ENCODE measurements at regions not wholly inside any gene's neighbourhood (a gene's known extent, or its start where the extent isn't known, plus 50 kb on each side); places are given as distances from the start of the nearest gene placed in this dataset.

DNA sequence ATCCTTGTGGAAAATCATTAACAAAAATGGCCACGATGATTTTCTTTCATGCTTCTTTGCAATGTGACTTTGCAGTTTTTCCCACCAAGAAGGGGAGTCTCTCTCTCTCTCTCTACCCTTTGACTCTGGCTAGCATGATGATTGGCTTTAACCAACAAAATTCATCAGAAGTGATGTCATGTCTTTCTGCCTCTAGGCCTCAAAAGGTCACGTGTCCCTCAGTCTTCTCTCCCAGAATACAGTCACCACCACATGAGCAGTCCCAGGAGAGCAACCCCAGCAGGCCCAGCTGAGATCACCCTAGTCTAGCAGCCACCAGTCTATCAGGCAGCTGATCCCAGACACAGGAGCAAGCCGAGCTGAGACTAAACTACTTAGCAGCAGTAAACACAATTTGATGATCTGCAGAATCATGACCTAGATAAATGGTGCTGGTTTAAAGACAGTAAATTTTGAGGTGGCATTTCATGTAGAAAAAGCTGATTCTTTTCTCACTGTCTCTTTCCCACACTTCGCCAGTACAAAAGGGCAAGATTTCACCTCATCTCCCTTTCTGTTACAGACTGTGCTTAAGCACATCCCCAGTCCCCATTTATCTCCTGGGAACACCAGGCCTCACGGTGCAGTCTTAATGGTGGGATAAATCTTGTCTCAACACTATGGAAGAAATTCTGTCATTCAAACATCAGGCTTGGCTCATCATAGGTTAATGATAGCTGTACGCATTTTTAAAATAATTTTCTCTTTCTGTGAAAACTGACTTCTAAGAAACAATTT, 132.7 kb downstream of the SCG2 start:
- WGBS (ENCODE audit: insufficient coverage), result 56% methylated on average over 3 of the region's 6 CpGs
- CTCF ChIA-PET, result no interaction called here
- Histone ChIP-seq H3K4me1 (ENCODE audit: control insufficient read depth in 2 of 2, insufficient read depth in 2 of 2, low read length in 2 of 2) (no peaks in the 10 kb centered on the region), H3K27me3 (replicated peaks in 1 of 4; ENCODE audit: control extremely low read depth in 1 of 4, control insufficient read depth in 3 of 4, insufficient read depth in 4 of 4, low read length in 3 of 4) (no peaks in the 10 kb centered on the region), H3K36me3 (replicated peaks in 1 of 2; ENCODE audit: control extremely low read depth in 1 of 2, control insufficient read depth in 1 of 2, extremely low read depth in 1 of 2, insufficient read depth in 2 of 2, low read length in 1 of 2) (no peaks in the 10 kb centered on the region), H3K9me3 (ENCODE audit: control extremely low read depth in 1 of 3, control insufficient read depth in 2 of 3, insufficient read depth in 1 of 3, low read length in 2 of 3) (no peaks in the 10 kb centered on the region), H2AFZ (ENCODE audit: insufficient read depth, low read depth, low read length, poor library complexity, severe bottlenecking) (no peak overlapping the region), H3K79me2 (ENCODE audit: control insufficient read depth, insufficient read depth, low read length) (no peaks in the 10 kb centered on the region), H3K4me3 (ENCODE audit: control extremely low read depth in 1 of 5, extremely low read depth in 1 of 5, insufficient read depth in 1 of 5, low read depth in 2 of 5, low read length in 4 of 5) (no peak overlapping the region), H4K20me1 (ENCODE audit: control insufficient read depth, insufficient read depth, low read length, poor library complexity, severe bottlenecking) (no peaks in the 10 kb centered on the region), H3K27ac (ENCODE audit: low read length in 2 of 2) (no peak overlapping the region), H3K9ac (ENCODE audit: low read length) (no peak overlapping the region), H3K4me2 (replicated peaks; ENCODE audit: low read depth, low read length, poor library complexity, severe bottlenecking) (no peak overlapping the region)
- H3K27ac Mint-ChIP-seq, result no peak overlapping the region
- H3K4me3 Mint-ChIP-seq, result no peak overlapping the region
- intact Hi-C loops (cut with micrococcal nuclease), result no loop called here
- no peak for TF ChIP-seq EZH2 (IDR thresholded peaks at IDR 0.05; ENCODE audit: borderline replicate concordance, insufficient read depth, low read depth, low read length, poor library complexity, severe bottlenecking)
- TF ChIP-seq, protein P1, sequence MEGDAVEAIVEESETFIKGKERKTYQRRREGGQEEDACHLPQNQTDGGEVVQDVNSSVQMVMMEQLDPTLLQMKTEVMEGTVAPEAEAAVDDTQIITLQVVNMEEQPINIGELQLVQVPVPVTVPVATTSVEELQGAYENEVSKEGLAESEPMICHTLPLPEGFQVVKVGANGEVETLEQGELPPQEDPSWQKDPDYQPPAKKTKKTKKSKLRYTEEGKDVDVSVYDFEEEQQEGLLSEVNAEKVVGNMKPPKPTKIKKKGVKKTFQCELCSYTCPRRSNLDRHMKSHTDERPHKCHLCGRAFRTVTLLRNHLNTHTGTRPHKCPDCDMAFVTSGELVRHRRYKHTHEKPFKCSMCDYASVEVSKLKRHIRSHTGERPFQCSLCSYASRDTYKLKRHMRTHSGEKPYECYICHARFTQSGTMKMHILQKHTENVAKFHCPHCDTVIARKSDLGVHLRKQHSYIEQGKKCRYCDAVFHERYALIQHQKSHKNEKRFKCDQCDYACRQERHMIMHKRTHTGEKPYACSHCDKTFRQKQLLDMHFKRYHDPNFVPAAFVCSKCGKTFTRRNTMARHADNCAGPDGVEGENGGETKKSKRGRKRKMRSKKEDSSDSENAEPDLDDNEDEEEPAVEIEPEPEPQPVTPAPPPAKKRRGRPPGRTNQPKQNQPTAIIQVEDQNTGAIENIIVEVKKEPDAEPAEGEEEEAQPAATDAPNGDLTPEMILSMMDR (IDR thresholded peaks at IDR 0.05), result no peak
- H3K27me3 Mint-ChIP-seq, result no peaks in the 10 kb centered on the region
- H3K9me3 Mint-ChIP-seq (ENCODE audit: insufficient read depth), result no peaks in the 10 kb centered on the region
- no peak for DNase-seq
- ATAC-seq (ENCODE audit: low read depth), result no peak
- POLR2A ChIA-PET, result no interaction called here
- no peaks in the 10 kb centered on the region for H3K4me1 Mint-ChIP-seq

DNA sequence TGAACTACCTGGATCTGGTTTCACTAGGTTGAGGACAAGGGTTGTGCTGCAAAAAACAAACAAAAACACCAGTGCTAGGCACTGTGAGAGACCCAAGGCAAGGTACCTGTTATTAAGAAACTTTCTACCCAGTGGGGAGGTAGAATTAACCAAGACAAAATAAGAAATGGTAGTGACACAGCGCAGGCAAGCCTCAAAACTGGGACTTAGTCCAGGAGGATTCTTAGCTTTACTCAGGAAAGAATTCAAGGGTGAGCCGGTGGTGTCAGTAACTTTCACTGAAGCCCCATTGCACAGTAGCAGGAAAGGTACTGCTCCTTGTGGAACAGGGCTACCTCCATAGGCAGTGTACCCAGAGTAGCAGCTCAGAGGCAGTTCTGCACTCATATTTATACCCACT, 131.6 kb downstream of the SCG2 start:
- Mint-ChIP-seq H3K27ac (no peak overlapping the region), H3K9me3 (ENCODE audit: insufficient read depth) (no peaks in the 10 kb centered on the region), H3K4me1 (no peaks in the 10 kb centered on the region), H3K4me3 (no peak overlapping the region), H3K27me3 (no peaks in the 10 kb centered on the region)
- CTCF ChIA-PET, result no interaction called here
- TF ChIP-seq EZH2 (IDR thresholded peaks at IDR 0.05; ENCODE audit: borderline replicate concordance, insufficient read depth, low read depth, low read length, poor library complexity, severe bottlenecking), result no peak
- TF ChIP-seq, protein P1 (IDR thresholded peaks at IDR 0.05), result no peak
- Histone ChIP-seq H3K79me2 (ENCODE audit: control insufficient read depth, insufficient read depth, low read length) (no peaks in the 10 kb centered on the region), H2AFZ (ENCODE audit: insufficient read depth, low read depth, low read length, poor library complexity, severe bottlenecking) (no peak overlapping the region), H3K27ac (ENCODE audit: low read length in 2 of 2) (no peak overlapping the region), H4K20me1 (ENCODE audit: control insufficient read depth, insufficient read depth, low read length, poor library complexity, severe bottlenecking) (no peaks in the 10 kb centered on the region), H3K9ac (ENCODE audit: low read length) (no peak overlapping the region), H3K4me3 (ENCODE audit: control extremely low read depth in 1 of 5, extremely low read depth in 1 of 5, insufficient read depth in 1 of 5, low read depth in 2 of 5, low read length in 4 of 5) (no peak overlapping the region), H3K4me2 (replicated peaks; ENCODE audit: low read depth, low read length, poor library complexity, severe bottlenecking) (no peak overlapping the region), H3K9me3 (ENCODE audit: control extremely low read depth in 1 of 3, control insufficient read depth in 2 of 3, insufficient read depth in 1 of 3, low read length in 2 of 3) (no peaks in the 10 kb centered on the region), H3K36me3 (replicated peaks in 1 of 2; ENCODE audit: control extremely low read depth in 1 of 2, control insufficient read depth in 1 of 2, extremely low read depth in 1 of 2, insufficient read depth in 2 of 2, low read length in 1 of 2) (no peaks in the 10 kb centered on the region), H3K4me1 (ENCODE audit: control insufficient read depth in 2 of 2, insufficient read depth in 2 of 2, low read length in 2 of 2) (no peaks in the 10 kb centered on the region), H3K27me3 (replicated peaks in 1 of 4; ENCODE audit: control extremely low read depth in 1 of 4, control insufficient read depth in 3 of 4, insufficient read depth in 4 of 4, low read length in 3 of 4) (no peaks in the 10 kb centered on the region)
- WGBS (ENCODE audit: insufficient coverage), result 90% methylated on average over 2 of the region's 2 CpGs
- POLR2A ChIA-PET, result no interaction called here
- DNase-seq (no peak), ATAC-seq (ENCODE audit: low read depth) (no peak)
- intact Hi-C loops (cut with micrococcal nuclease), result no loop called here

Data from B cell (primary cell).